ENCODE measurements at regions not wholly inside any gene's neighbourhood (a gene's known extent, or its start where the extent isn't known, plus 50 kb on each side); places are given as distances from the start of the nearest gene placed in this dataset.

DNA sequence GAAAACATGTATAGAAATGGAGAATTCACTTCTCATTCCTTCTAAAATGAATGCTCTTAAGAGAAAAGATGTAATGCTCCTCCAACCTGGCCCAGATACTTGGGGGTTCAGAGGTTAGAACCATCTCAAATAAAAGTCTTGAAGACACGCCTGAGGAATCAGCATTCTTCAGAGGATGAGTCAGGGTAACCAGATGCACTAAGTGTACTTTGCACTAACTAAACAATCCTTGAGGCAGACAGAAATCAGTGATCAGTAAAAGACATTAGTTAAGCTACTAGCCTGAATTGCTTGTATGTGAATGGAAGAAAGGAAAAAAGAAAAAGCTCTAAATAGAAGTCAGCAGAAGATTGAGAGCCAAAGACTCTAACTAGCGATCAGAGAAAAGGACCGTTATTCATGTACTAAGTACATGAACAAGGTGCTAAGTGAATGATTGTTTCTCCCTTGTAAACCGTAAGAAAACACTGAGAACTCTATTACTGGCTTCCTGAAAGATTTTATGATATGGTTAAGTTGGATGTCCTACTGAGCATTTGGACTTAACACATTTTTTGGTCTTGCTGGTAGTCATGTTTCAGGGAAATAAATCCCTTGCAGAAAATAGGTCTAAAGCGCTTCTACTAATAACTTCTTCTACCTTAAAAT, 738.3 kb downstream of the STPG2 start:
- TF ChIP-seq, protein P1, sequence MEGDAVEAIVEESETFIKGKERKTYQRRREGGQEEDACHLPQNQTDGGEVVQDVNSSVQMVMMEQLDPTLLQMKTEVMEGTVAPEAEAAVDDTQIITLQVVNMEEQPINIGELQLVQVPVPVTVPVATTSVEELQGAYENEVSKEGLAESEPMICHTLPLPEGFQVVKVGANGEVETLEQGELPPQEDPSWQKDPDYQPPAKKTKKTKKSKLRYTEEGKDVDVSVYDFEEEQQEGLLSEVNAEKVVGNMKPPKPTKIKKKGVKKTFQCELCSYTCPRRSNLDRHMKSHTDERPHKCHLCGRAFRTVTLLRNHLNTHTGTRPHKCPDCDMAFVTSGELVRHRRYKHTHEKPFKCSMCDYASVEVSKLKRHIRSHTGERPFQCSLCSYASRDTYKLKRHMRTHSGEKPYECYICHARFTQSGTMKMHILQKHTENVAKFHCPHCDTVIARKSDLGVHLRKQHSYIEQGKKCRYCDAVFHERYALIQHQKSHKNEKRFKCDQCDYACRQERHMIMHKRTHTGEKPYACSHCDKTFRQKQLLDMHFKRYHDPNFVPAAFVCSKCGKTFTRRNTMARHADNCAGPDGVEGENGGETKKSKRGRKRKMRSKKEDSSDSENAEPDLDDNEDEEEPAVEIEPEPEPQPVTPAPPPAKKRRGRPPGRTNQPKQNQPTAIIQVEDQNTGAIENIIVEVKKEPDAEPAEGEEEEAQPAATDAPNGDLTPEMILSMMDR (IDR thresholded peaks at IDR 0.05): no peak
- TF ChIP-seq POLR2A (IDR thresholded peaks at IDR 0.05): no peak

Data from body of pancreas (tissue), 4 donors.